AG09319 (cell line): ENCODE measurements at regions not wholly inside any gene's neighbourhood (a gene's known extent, or its start where the extent isn't known, plus 50 kb on each side); places are given as distances from the start of the nearest gene placed in this dataset.

Experiments used
- DNase-seq: peaks from one replicate; pipeline ENCODE4 v3.0.0-alpha.2; 2010; ENCODE audit warnings: low read depth; ENCODE audit errors: extremely low read depth
- TF ChIP-seq, protein P1 (sequence below): IDR thresholded peaks from 2 replicates; pipeline ENCODE4 v1.5.1; 2011; ENCODE audit warnings: low read depth, mild to moderate bottlenecking, inconsistent platforms, low read length, moderate library complexity

DNA sequence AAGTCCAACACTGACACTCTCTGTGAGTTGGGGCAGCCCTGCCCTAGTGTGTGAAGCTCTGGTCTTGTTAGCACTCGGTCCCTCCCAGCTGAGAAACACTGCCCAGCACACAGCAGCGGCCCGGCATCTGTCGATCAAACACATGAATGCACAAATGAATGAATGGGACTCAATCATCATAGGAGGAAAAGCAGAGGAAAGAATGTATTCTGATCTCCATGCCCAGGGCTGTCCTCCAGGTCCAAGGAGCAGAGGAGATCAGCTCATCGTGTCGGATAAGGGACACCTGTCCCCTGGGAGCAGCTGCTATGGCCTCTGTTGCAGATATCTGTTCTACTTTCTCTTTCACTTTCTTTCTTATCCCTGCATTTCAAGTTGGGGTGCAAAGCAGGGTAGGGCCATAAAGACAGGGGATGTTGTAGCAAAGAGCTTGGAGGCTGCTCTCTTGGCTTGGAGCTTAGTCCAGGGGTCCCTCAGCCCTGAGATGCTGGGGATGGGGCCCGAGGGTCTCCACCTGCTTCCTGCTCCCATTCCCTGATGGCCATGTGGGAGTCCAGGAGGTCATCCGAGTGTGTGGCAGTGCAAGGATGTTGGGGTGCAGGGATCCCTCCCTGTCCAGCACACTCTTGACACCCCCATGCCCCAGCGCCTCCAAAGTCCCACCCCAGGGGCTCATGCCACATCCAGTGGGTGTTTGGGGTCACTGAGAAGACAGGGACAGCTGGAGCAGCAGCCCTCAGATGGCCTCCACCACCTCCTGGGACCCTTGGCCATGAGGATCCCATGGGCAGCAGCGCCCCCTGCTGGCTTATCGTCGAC is 88.2 kb downstream of the IRF8 start:
- no peak for DNase-seq
- TF ChIP-seq, protein P1, sequence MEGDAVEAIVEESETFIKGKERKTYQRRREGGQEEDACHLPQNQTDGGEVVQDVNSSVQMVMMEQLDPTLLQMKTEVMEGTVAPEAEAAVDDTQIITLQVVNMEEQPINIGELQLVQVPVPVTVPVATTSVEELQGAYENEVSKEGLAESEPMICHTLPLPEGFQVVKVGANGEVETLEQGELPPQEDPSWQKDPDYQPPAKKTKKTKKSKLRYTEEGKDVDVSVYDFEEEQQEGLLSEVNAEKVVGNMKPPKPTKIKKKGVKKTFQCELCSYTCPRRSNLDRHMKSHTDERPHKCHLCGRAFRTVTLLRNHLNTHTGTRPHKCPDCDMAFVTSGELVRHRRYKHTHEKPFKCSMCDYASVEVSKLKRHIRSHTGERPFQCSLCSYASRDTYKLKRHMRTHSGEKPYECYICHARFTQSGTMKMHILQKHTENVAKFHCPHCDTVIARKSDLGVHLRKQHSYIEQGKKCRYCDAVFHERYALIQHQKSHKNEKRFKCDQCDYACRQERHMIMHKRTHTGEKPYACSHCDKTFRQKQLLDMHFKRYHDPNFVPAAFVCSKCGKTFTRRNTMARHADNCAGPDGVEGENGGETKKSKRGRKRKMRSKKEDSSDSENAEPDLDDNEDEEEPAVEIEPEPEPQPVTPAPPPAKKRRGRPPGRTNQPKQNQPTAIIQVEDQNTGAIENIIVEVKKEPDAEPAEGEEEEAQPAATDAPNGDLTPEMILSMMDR, result peak; percentile 25

DNA sequence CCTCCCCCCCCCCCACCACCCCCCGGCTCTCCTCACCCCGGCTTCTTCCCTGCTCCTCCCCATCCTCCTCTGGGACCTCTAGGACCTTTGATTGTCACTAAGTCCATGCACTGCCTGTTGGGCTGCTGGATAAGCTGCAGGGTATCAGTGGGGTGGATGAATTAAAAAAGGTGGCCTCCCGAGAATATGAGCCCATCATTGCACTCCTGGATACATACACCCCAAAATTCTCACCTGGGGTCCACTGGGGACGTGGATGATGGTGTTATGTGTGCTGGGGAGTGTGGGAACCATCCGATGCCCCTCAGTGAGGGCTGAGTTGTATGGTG is 88.8 kb downstream of the IRF8 start:
- no peak for DNase-seq
- TF ChIP-seq, protein P1, result no peak

DNA sequence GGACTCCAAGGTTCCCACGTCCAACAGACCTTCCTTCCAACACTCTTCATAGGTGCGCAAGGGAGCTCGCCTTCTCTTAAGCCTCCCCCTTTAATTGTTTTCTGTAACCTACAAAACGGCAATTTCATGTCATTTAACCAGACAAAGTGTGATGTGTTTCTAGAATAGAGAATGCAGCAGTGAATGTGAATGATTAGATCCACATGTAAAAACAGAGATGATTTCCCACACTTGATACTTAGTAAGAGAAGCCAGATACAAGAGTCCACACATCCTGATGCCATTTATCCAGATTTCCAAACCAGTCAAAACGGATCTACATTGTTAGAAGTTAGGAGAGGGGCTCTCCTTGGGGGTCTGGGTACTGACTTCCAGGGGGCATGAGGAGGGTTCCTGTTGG is 89.3 kb downstream of the IRF8 start:
- TF ChIP-seq, protein P1, result no peak
- DNase-seq, result no peak

DNA sequence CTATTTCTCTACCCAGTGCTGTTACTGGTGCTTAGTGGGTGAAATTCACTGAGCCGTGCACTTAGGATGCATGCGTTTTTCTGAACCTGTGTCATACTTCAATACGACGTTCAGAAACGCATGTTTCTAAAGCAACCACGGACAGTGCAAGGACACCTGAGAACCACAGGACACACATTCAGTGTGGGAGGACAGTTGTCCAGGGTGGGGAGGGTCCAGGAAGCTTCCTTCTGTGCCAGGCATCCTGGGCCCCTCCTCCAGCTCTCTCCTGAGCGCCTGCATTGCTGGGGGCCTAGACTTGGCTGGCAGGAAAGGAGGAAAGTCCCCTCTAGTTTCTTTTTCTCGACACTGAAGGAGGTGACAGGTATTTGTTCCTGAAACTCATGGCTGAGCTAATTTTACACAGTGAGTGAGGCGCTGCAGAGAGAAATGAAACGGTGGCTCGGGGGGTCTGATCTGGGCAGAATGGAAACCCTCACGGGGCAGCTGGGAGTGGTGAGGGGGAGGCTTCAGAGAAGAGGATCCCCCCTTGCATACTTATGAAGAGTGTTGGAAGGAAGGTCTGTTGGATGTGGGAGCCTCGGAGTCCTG is 89.9 kb downstream of the IRF8 start:
- DNase-seq, result no peak
- TF ChIP-seq, protein P1, result no peak

DNA sequence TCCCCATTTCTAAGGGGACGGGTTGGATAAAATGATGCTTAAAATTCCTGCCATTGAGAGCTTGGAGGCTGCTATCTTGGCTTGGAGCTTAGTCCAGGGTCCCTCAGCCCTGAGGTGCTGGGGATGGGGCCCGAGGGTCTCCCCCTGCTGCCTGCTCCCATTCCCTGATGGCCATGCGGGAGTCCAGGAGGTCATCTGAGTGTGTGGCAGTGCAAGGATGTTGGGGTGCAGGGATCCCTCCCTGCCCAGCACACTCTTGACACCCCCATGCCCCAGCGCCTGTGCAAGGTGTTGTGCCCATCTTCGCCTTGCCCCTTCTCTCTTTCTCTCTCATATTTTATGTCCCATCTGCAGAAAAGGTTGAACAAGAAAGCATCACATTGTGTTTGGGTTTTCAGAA is 90.4 kb downstream of the IRF8 start:
- TF ChIP-seq, protein P1, result no peak
- no peak for DNase-seq

DNA sequence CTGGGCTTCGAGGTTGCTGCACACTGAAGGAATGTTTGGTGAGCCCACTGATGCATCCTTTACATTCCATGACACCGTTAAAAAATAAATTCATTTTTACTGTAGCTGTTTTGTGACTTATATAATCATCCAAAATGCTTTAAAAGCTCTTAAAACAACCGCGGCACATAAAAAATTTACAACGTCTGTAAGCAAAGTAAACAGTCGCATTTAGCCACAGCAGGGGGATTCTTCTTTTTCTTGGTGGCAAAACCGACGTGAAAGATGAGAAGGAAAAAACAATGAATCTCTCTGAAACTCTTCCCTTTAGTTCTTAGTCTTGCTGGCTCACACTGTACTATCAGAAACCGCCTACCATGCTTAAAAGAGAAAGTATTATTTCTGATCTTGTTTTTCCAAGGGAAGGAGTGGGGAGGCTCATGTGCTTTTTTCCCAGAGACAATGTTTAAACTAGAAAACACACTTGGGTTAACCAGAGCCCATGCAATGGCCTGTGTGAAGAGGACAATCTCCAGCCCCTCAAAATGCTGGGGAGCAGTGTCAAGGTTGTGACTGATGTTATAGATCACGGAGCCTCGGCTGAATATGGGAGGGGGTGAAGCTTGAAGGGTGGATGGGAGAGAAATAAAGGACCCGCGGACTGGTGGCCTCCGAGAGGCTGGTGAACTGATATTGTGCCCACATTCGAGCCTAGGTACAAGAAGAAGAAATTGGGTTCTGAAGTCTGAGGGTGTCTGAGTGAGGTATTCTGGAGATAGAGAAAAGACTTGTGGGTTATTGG is 91.1 kb downstream of the IRF8 start:
- TF ChIP-seq, protein P1, result no peak

DNA sequence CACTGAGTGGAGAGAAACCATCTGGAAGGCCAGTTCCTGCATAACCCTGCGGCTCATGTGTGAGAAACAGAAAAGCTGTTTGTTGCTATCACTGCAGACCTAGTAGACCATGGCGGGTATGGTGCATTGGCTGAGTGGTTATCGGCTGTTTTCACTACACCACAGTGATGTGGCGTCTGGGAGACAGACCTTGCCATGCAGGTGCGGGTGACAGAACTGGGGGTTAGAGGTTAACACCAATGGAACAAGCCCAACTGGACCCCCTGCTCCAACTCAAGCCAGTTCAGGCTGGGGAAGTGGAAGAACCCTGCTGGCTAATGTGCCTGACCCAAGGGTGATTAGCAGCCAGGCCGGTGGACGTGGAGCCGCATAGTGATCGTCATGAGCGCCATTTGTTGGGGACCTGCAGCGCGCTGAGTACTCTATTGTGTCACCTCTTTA is 91.9 kb downstream of the IRF8 start:
- TF ChIP-seq, protein P1, result no peak
- no peak for DNase-seq

More for the DNA sequence above, 91.1 kb downstream of the IRF8 start:
- DNase-seq, result no peak
